ENCODE measurements at regions not wholly inside any gene's neighbourhood (a gene's known extent, or its start where the extent isn't known, plus 50 kb on each side); places are given as distances from the start of the nearest gene placed in this dataset.

DNA sequence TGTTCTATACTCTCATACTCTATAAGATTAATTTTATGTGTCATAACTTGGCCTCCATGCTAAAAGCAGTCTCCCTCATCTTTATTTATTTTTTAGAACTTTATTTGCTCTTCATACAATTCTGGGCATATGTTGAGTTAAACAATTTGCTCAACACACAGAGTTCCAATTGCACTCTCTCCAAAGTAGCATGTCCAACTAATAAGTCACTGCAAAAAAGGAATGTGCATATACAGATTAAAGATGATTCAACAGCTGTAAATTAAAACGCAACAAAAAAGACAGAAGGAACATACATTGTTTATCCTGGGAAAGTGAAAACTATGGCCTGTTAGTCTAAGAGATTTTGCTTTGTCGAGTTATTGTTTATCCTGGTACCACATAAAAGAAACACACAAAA is 277.7 kb upstream of the ACVR2A start:
- TF ChIP-seq, protein P1, sequence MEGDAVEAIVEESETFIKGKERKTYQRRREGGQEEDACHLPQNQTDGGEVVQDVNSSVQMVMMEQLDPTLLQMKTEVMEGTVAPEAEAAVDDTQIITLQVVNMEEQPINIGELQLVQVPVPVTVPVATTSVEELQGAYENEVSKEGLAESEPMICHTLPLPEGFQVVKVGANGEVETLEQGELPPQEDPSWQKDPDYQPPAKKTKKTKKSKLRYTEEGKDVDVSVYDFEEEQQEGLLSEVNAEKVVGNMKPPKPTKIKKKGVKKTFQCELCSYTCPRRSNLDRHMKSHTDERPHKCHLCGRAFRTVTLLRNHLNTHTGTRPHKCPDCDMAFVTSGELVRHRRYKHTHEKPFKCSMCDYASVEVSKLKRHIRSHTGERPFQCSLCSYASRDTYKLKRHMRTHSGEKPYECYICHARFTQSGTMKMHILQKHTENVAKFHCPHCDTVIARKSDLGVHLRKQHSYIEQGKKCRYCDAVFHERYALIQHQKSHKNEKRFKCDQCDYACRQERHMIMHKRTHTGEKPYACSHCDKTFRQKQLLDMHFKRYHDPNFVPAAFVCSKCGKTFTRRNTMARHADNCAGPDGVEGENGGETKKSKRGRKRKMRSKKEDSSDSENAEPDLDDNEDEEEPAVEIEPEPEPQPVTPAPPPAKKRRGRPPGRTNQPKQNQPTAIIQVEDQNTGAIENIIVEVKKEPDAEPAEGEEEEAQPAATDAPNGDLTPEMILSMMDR (IDR thresholded peaks at IDR 0.05; ENCODE audit: insufficient read depth, low read depth, low read length): no peak
- no peak for TF ChIP-seq EZH2 (IDR thresholded peaks at IDR 0.05; ENCODE audit: insufficient read depth, low read length)

Measured in astrocyte (in vitro differentiated cells and primary cell).